Fibroblast of the aortic adventitia (primary cell): ENCODE measurements at regions not wholly inside any gene's neighbourhood (a gene's known extent, or its start where the extent isn't known, plus 50 kb on each side); places are given as distances from the start of the nearest gene placed in this dataset.

Experiments
- DNase-seq: peaks from one replicate; pipeline ENCODE4 v3.0.0-alpha.2; 2010; ENCODE audit warnings: low read depth
- H3K4me3 ChIP-seq: 2 replicates; pipeline ENCODE4 v1.5.1; 2011; ENCODE audit warnings: low read depth, mild to moderate bottlenecking, control low read depth, low read length, moderate library complexity
- CTCF ChIP-seq: IDR thresholded peaks from 2 replicates; pipeline ENCODE4 v1.5.1; 2011; ENCODE audit warnings: mild to moderate bottlenecking, low read length, control low read depth, inconsistent platforms; ENCODE audit not compliant: insufficient read depth

GRCh38 chr17:33983824-33984574, 271.1 kb upstream of the CCL2 start:
- no peak overlapping the region for H3K4me3 ChIP-seq
- no peak for TF ChIP-seq CTCF
- DNase-seq, result no peak

GRCh38 chr17:33986088-33986487, 269.0 kb upstream of the CCL2 start:
- H3K4me3 ChIP-seq, result no peak overlapping the region
- DNase-seq, result no peak
- TF ChIP-seq CTCF, result no peak

GRCh38 chr17:33986566-33986965, 268.5 kb upstream of the CCL2 start:
- no peak for TF ChIP-seq CTCF
- DNase-seq, result no peak
- no peak overlapping the region for H3K4me3 ChIP-seq

- TF ChIP-seq CTCF, result no peak
Observed at GRCh38 chr17:33987162-33987561, 267.9 kb upstream of the CCL2 start.

GRCh38 chr17:33989361-33990148, 265.5 kb upstream of the CCL2 start:
- no peak for DNase-seq
- no peak overlapping the region for H3K4me3 ChIP-seq
- no peak for TF ChIP-seq CTCF

More at GRCh38 chr17:33987162-33987561, 267.9 kb upstream of the CCL2 start:
- DNase-seq, result no peak
- no peak overlapping the region for H3K4me3 ChIP-seq

GRCh38 chr17:33990943-33991706, 264.0 kb upstream of the CCL2 start:
- no peak for TF ChIP-seq CTCF

More at GRCh38 chr17:33990943-33991706, 264.0 kb upstream of the CCL2 start:
- DNase-seq, result no peak
- no peak overlapping the region for H3K4me3 ChIP-seq
